Neural cell (in vitro differentiated cells): ENCODE measurements at regions not wholly inside any gene's neighbourhood (a gene's known extent, or its start where the extent isn't known, plus 50 kb on each side); places are given as distances from the start of the nearest gene placed in this dataset.

ENCODE experiments used
- H2AFZ ChIP-seq: fragments of 200-600, 300-800 bp; sonication (generic), shearing (Covaris generic); 2 replicates; pipeline ENCODE4 v1.6.0; 2014; ENCODE audit warnings: low read depth, mild to moderate bottlenecking, antibody characterized with exemption, low read length, moderate library complexity
- H3F3A ChIP-seq: fragments of 200-600 bp; shearing (Covaris generic); 2 replicates; pipeline ENCODE4 v1.6.1; 2016; ENCODE audit warnings: mild to moderate bottlenecking, moderate library complexity, mixed read lengths, antibody characterized with exemption, low read length; ENCODE audit not compliant: insufficient read depth, poor library complexity, severe bottlenecking
- H3K27ac ChIP-seq: fragments of 200-600, 300-800 bp; sonication (generic), shearing (Covaris generic); 2 replicates; pipeline ENCODE4 v1.5.1; 2014; ENCODE audit warnings: mild to moderate bottlenecking, low read length, moderate library complexity
- H3K27me3 ChIP-seq: fragments of 300-800, 200-600 bp; sonication (generic), shearing (Covaris generic); 2 replicates; pipeline ENCODE4 v1.6.0; 2014; ENCODE audit warnings: mild to moderate bottlenecking, low read depth, low read length, moderate library complexity; ENCODE audit not compliant: insufficient read depth
- H3K36me3 ChIP-seq: fragments of 300-800, 200-600 bp; sonication (generic), shearing (Covaris generic); 2 replicates; pipeline ENCODE4 v1.5.1; 2014; ENCODE audit warnings: mild to moderate bottlenecking, antibody characterized with exemption, low read length, moderate library complexity; ENCODE audit not compliant: insufficient read depth
- H3K4me2 ChIP-seq: fragments of 300-800, 200-600 bp; sonication (generic), shearing (Covaris generic); 2 replicates; pipeline ENCODE4 v1.6.0; 2014; ENCODE audit warnings: mild to moderate bottlenecking, low read length
- H3K4me3 ChIP-seq: fragments of 300-800, 200-600 bp; sonication (generic), shearing (Covaris generic); 2 replicates; pipeline ENCODE4 v1.5.1; 2014; ENCODE audit warnings: mild to moderate bottlenecking, low read length, moderate library complexity
- H3K79me2 ChIP-seq: fragments of 200-600 bp; shearing (Covaris generic); replicated peaks from 2 replicates; pipeline ENCODE4 v1.6.0; 2014; ENCODE audit warnings: mild to moderate bottlenecking, low read length, moderate library complexity; ENCODE audit not compliant: insufficient read depth
- H3K9ac ChIP-seq: fragments of 300-800, 200-600 bp; sonication (generic), shearing (Covaris generic); 2 replicates; pipeline ENCODE4 v1.6.1; 2016; ENCODE audit warnings: mild to moderate bottlenecking, low read length, mixed read lengths
- H3K9me2 ChIP-seq: fragments of 200-600 bp; shearing (Covaris generic); 2 replicates; pipeline ENCODE4 v1.6.1; 2016; ENCODE audit warnings: mild to moderate bottlenecking, low read length, mixed read lengths; ENCODE audit not compliant: insufficient read depth
- H3K9me3 ChIP-seq: fragments of 200-600, 300-800 bp; sonication (generic), shearing (Covaris generic); 2 replicates; pipeline ENCODE4 v1.6.1; 2016; ENCODE audit warnings: mild to moderate bottlenecking, mixed run types, low read length, moderate library complexity, mixed read lengths
- H4K20me1 ChIP-seq: fragments of 200-600 bp; shearing (Covaris generic); 2 replicates; pipeline ENCODE4 v1.6.1; 2016; ENCODE audit warnings: mild to moderate bottlenecking, mixed run types; ENCODE audit not compliant: insufficient read depth
- EP300 ChIP-seq: fragments of 450-650 bp; conservative IDR thresholded peaks from 2 replicates; pipeline ENCODE4 v1.6.1; 2014; ENCODE audit warnings: antibody characterized with exemption, mild to moderate bottlenecking, moderate library complexity; ENCODE audit not compliant: poor library complexity, severe bottlenecking
- EZH2 ChIP-seq: fragments of 200-600, 300-800 bp; shearing (Covaris generic), sonication (generic); IDR thresholded peaks from 2 replicates; pipeline ENCODE4 v1.6.1; 2014; ENCODE audit warnings: antibody characterized with exemption, low read length, borderline replicate concordance, mild to moderate bottlenecking; ENCODE audit not compliant: insufficient read depth, poor library complexity, severe bottlenecking
- MXI1 ChIP-seq: fragments of 450-650 bp; conservative IDR thresholded peaks from 2 replicates; pipeline ENCODE4 v1.6.1; 2014; ENCODE audit warnings: antibody characterized with exemption, mild to moderate bottlenecking; ENCODE audit not compliant: poor library complexity, severe bottlenecking
- POLR2AphosphoS5 ChIP-seq: IDR thresholded peaks from 2 replicates; pipeline ENCODE4 v1.6.1; 2012
- RAD21 ChIP-seq: fragments of 450-650 bp; conservative IDR thresholded peaks from 2 replicates; pipeline ENCODE4 v1.6.1; 2014; ENCODE audit warnings: antibody characterized with exemption, mild to moderate bottlenecking, moderate library complexity
- SMC3 ChIP-seq: fragments of 450-650 bp; conservative IDR thresholded peaks from 2 replicates; pipeline ENCODE4 v1.6.1; 2014; ENCODE audit warnings: antibody characterized with exemption, mild to moderate bottlenecking, moderate library complexity; ENCODE audit not compliant: poor library complexity
- TAF1 ChIP-seq: IDR thresholded peaks from 2 replicates; pipeline ENCODE4 v1.6.1; 2012; ENCODE audit warnings: low read depth
- TF ChIP-seq, protein P1 (sequence below): fragments of 450-650 bp; IDR thresholded peaks from 2 replicates; pipeline ENCODE4 v1.5.1; 2014; ENCODE audit warnings: antibody characterized with exemption, mild to moderate bottlenecking, moderate library complexity; ENCODE audit not compliant: poor library complexity, severe bottlenecking
- TF ChIP-seq, protein P2 (sequence below): IDR thresholded peaks from 2 replicates; pipeline ENCODE4 v1.6.1; 2012; ENCODE audit warnings: borderline replicate concordance

DNA sequence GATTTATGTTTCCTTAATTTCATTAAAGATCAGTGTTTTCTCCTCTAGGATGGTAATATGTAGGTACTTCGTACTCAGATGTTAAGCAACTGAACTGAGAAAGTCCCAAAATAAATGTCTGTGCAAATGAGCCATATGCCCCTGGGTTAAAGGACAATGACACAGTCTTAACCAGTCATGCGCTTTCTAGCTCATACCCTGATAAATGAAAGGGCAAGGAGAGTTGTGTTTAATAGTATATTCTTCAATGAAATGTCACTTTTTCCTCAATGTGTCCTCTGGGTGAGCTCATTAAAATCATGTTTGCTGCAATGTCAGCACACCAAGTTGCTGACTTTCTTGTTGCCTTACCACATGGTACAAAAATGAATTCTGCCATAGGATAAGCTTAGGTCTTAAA, 856.3 kb downstream of the TMEM182 start:
- H4K20me1 ChIP-seq: no peaks in the 10 kb centered on the region
- no peak overlapping the region for H3K4me3 ChIP-seq
- no peaks in the 10 kb centered on the region for H3K9me2 ChIP-seq
- no peaks in the 10 kb centered on the region for H3F3A ChIP-seq
- H3K9me3 ChIP-seq: peaks cover 7% of the 10 kb centered on the region
- no peak overlapping the region for H3K9ac ChIP-seq
- H3K27me3 ChIP-seq: no peaks in the 10 kb centered on the region
- TF ChIP-seq, protein P1, sequence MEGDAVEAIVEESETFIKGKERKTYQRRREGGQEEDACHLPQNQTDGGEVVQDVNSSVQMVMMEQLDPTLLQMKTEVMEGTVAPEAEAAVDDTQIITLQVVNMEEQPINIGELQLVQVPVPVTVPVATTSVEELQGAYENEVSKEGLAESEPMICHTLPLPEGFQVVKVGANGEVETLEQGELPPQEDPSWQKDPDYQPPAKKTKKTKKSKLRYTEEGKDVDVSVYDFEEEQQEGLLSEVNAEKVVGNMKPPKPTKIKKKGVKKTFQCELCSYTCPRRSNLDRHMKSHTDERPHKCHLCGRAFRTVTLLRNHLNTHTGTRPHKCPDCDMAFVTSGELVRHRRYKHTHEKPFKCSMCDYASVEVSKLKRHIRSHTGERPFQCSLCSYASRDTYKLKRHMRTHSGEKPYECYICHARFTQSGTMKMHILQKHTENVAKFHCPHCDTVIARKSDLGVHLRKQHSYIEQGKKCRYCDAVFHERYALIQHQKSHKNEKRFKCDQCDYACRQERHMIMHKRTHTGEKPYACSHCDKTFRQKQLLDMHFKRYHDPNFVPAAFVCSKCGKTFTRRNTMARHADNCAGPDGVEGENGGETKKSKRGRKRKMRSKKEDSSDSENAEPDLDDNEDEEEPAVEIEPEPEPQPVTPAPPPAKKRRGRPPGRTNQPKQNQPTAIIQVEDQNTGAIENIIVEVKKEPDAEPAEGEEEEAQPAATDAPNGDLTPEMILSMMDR: no peak
- TF ChIP-seq MXI1 (no peak), TAF1 (no peak), RAD21 (no peak), POLR2AphosphoS5 (no peak), EZH2 (no peak), SMC3 (no peak)
- TF ChIP-seq, protein P2, sequence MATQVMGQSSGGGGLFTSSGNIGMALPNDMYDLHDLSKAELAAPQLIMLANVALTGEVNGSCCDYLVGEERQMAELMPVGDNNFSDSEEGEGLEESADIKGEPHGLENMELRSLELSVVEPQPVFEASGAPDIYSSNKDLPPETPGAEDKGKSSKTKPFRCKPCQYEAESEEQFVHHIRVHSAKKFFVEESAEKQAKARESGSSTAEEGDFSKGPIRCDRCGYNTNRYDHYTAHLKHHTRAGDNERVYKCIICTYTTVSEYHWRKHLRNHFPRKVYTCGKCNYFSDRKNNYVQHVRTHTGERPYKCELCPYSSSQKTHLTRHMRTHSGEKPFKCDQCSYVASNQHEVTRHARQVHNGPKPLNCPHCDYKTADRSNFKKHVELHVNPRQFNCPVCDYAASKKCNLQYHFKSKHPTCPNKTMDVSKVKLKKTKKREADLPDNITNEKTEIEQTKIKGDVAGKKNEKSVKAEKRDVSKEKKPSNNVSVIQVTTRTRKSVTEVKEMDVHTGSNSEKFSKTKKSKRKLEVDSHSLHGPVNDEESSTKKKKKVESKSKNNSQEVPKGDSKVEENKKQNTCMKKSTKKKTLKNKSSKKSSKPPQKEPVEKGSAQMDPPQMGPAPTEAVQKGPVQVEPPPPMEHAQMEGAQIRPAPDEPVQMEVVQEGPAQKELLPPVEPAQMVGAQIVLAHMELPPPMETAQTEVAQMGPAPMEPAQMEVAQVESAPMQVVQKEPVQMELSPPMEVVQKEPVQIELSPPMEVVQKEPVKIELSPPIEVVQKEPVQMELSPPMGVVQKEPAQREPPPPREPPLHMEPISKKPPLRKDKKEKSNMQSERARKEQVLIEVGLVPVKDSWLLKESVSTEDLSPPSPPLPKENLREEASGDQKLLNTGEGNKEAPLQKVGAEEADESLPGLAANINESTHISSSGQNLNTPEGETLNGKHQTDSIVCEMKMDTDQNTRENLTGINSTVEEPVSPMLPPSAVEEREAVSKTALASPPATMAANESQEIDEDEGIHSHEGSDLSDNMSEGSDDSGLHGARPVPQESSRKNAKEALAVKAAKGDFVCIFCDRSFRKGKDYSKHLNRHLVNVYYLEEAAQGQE: no peak
- no peak overlapping the region for H3K27ac ChIP-seq
- no peaks in the 10 kb centered on the region for H3K79me2 ChIP-seq
- no peak overlapping the region for H3K4me2 ChIP-seq
- no peaks in the 10 kb centered on the region for H3K36me3 ChIP-seq
- H2AFZ ChIP-seq: no peak overlapping the region

DNA sequence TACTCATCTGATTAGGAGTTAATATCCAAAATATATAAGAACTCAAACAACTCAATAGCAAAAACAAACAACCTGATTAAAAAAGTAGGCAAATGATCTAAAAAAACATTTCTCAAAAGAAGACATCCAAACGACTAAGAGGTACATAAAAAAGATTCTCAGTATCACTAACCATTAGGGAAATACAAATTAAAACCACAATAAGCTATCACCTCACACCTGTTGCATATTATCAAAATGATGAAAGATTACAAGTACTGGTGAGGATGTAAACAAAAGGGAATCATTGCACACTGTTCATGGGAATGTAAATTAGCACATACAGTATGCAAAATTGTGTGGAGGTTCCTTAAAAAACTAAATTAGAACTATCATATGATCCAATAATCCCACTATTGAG, 865.5 kb downstream of the TMEM182 start:
- H3F3A ChIP-seq: no peaks in the 10 kb centered on the region
- no peak overlapping the region for H3K4me3 ChIP-seq
- H3K9me2 ChIP-seq: no peaks in the 10 kb centered on the region
- H4K20me1 ChIP-seq: no peaks in the 10 kb centered on the region
- no peak overlapping the region for H3K27ac ChIP-seq
- H3K27me3 ChIP-seq: no peaks in the 10 kb centered on the region
- H3K9ac ChIP-seq: no peak overlapping the region
- H3K79me2 ChIP-seq: no peaks in the 10 kb centered on the region
- no peak for TF ChIP-seq MXI1
- no peak for TF ChIP-seq RAD21
- TF ChIP-seq TAF1: no peak
- TF ChIP-seq POLR2AphosphoS5: no peak
- no peaks in the 10 kb centered on the region for H3K36me3 ChIP-seq
- no peak overlapping the region for H3K4me2 ChIP-seq
- H2AFZ ChIP-seq: no peak overlapping the region
- no peaks in the 10 kb centered on the region for H3K9me3 ChIP-seq

DNA sequence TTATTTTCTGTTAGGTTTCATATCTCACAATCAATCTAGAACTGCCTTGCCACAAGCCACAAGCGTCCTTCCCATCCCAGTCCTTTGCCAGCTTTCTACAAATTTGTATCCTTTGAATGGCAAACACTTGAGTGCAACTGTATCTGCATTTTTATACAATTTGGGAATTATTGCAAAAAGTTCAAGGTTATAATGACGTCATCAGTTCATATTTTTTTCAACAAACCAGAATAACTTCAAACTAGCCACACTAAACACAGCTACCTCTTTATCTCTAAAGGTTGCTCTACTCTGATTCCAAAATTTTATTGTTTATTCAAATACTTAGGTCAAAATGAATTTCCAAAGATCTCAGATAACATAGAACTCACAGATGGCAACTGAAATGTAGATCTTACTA, 877.1 kb downstream of the TMEM182 start:
- no peak overlapping the region for H3K27ac ChIP-seq
- H3K9me2 ChIP-seq: no peaks in the 10 kb centered on the region
- H3K36me3 ChIP-seq: no peaks in the 10 kb centered on the region
- H3F3A ChIP-seq: no peaks in the 10 kb centered on the region
- no peak overlapping the region for H3K4me2 ChIP-seq
- no peak overlapping the region for H3K4me3 ChIP-seq
- TF ChIP-seq EP300 (no peak), EZH2 (no peak), RAD21 (no peak)
- H2AFZ ChIP-seq: no peak overlapping the region
- H3K79me2 ChIP-seq: no peaks in the 10 kb centered on the region
- H4K20me1 ChIP-seq: no peaks in the 10 kb centered on the region
- no peaks in the 10 kb centered on the region for H3K27me3 ChIP-seq
- H3K9ac ChIP-seq: no peak overlapping the region
- H3K9me3 ChIP-seq: no peaks in the 10 kb centered on the region
